ENCODE measurements at regions not wholly inside any gene's neighbourhood (a gene's known extent, or its start where the extent isn't known, plus 50 kb on each side); places are given as distances from the start of the nearest gene placed in this dataset.

DNA sequence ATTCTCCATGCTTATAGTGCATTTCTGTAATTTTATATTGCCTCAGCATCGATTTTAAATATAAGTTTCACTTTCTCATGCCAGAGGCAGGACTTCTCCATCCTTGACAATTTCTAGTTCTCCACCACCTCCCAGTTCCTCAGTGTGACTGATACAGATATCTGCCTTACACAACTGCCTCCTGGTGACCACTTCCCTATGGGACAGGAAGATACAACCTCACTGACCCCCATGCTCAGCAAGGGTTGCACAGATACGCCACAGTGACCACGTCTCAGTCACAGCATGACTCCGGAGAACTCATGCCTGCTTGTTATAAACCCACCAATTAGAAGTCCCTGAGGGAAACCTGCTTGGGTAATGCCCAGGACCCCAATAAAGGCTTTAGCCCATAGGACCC, 284.0 kb upstream of the MC4R start:
- 83 to 87% methylated on average over 3 of the region's 4 CpGs for WGBS, 2 experiments (ENCODE audit: insufficient coverage in 2 of 2)
- Histone ChIP-seq H3K4me1 (ENCODE audit: control insufficient read depth, insufficient read depth, low read length, poor library complexity, severe bottlenecking) (no peaks in the 10 kb centered on the region), H3K4me3 (ENCODE audit: extremely low read depth, insufficient read depth, low read length, poor library complexity, severe bottlenecking) (no peak overlapping the region), H3K27ac (ENCODE audit: low read depth, low read length, severe bottlenecking) (no peak overlapping the region), H3K36me3 (ENCODE audit: control insufficient read depth, insufficient read depth, low read length) (no peaks in the 10 kb centered on the region), H3K9me3 (ENCODE audit: control insufficient read depth, low read length) (no peaks in the 10 kb centered on the region)

DNA sequence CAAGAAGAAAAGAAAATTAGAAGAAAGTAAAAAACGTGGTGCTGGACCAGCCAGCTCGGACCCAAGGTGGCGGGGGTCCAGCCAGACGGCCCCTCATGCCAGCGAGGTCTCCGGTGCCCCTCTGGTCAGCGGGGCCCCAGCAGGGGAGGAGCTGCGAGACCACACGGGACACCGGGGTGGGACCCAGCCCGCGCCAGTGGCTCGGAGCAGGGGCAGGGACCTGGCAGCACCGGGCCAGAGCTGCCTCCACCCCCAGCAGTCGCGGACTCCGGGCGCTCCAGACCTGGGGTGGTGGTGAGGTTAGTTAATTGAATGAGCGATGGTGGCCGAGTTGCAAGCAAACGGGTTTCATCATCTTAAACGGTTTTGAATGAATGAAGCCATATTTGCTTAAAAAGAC, 289.9 kb upstream of the MC4R start:
- 94 to 95% methylated on average over 18 to 22 of the region's 22 CpGs for WGBS, 2 experiments (ENCODE audit: insufficient coverage in 2 of 2)
- Histone ChIP-seq H3K4me3 (ENCODE audit: extremely low read depth, insufficient read depth, low read length, poor library complexity, severe bottlenecking) (no peak overlapping the region), H3K4me1 (ENCODE audit: control insufficient read depth, insufficient read depth, low read length, poor library complexity, severe bottlenecking) (no peaks in the 10 kb centered on the region), H3K27ac (ENCODE audit: low read depth, low read length, severe bottlenecking) (no peak overlapping the region), H3K36me3 (ENCODE audit: control insufficient read depth, insufficient read depth, low read length) (no peaks in the 10 kb centered on the region), H3K9me3 (ENCODE audit: control insufficient read depth, low read length) (no peaks in the 10 kb centered on the region)

GRCh38 chr18:60663060-60663989, 290.8 kb upstream of the MC4R start:
- 90 to 95% methylated on average over 28 to 38 of the region's 38 CpGs for WGBS, 2 experiments (ENCODE audit: insufficient coverage in 2 of 2)
- H3K27ac ChIP-seq (ENCODE audit: low read depth, low read length, severe bottlenecking), result no peak overlapping the region

DNA sequence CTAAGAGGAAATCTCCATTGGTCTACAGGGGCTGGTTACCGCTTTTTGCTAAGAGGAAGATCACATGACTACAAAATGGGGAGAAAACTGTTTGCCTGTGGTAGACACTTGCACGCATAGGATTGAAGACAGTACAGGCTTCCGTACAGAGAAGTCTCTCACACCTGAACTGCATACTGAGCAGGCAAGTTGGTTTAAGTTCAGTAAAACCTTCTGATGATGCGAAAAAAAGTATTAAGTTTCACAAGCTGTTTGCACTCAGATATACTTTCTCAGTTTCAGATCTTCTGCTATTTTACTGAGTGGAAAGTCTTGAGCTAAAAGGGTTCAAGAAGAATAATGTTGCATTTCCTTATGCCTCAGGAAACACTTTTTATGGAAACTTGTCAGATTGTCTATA, 292.2 kb upstream of the MC4R start:
- no peaks in the 10 kb centered on the region for H3K9me3 ChIP-seq (ENCODE audit: control insufficient read depth, low read length)
- WGBS, 2 experiments (ENCODE audit: insufficient coverage in 2 of 2), result 93 to 100% methylated on average over 2 to 3 of the region's 4 CpGs

More at GRCh38 chr18:60663060-60663989, 290.8 kb upstream of the MC4R start:
- Histone ChIP-seq H3K9me3 (ENCODE audit: control insufficient read depth, low read length) (no peaks in the 10 kb centered on the region), H3K36me3 (ENCODE audit: control insufficient read depth, insufficient read depth, low read length) (no peaks in the 10 kb centered on the region), H3K4me3 (ENCODE audit: extremely low read depth, insufficient read depth, low read length, poor library complexity, severe bottlenecking) (no peak overlapping the region), H3K4me1 (ENCODE audit: control insufficient read depth, insufficient read depth, low read length, poor library complexity, severe bottlenecking) (no peaks in the 10 kb centered on the region)

DNA sequence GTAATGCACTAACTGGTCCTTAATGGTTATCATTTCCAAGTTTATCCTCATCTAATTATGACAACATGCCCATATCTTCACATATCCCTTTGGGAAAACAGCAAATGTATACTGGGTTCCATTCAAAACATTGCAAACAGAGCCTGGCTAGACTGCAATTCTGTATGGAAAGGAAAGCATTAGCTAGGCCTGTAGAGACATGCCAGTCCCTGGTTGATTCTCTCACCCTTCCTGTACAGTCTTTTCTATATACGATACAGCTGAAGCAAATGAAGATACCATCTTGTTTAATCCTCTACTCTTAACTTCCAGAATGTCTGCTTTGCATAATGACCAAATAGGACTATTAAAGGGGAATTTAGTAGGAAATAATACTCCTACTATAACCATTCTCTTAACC, 294.4 kb upstream of the MC4R start:
- Histone ChIP-seq H3K36me3 (ENCODE audit: control insufficient read depth, insufficient read depth, low read length) (no peaks in the 10 kb centered on the region), H3K4me1 (ENCODE audit: control insufficient read depth, insufficient read depth, low read length, poor library complexity, severe bottlenecking) (no peaks in the 10 kb centered on the region), H3K4me3 (ENCODE audit: extremely low read depth, insufficient read depth, low read length, poor library complexity, severe bottlenecking) (no peak overlapping the region), H3K9me3 (ENCODE audit: control insufficient read depth, low read length) (no peaks in the 10 kb centered on the region), H3K27ac (ENCODE audit: low read depth, low read length, severe bottlenecking) (no peak overlapping the region)
- WGBS, 2 experiments (ENCODE audit: insufficient coverage in 2 of 2), result 83% methylated on average over 1 of the region's 1 CpG; no CpG with 5 or more reads in 1 of the 2 experiments

More for the DNA sequence above, 292.2 kb upstream of the MC4R start:
- H3K27ac ChIP-seq (ENCODE audit: low read depth, low read length, severe bottlenecking), result no peak overlapping the region
- H3K4me3 ChIP-seq (ENCODE audit: extremely low read depth, insufficient read depth, low read length, poor library complexity, severe bottlenecking), result no peak overlapping the region
- H3K36me3 ChIP-seq (ENCODE audit: control insufficient read depth, insufficient read depth, low read length), result no peaks in the 10 kb centered on the region
- no peaks in the 10 kb centered on the region for H3K4me1 ChIP-seq (ENCODE audit: control insufficient read depth, insufficient read depth, low read length, poor library complexity, severe bottlenecking)

- WGBS, 2 experiments (ENCODE audit: insufficient coverage in 2 of 2), result 94 to 97% methylated on average over 4 of the region's 4 CpGs
These were observed 296.0 kb upstream of the MC4R start for GRCh38 chr18:60668583-60668982.

GRCh38 chr18:60669938-60670337, 297.4 kb upstream of the MC4R start:
- Histone ChIP-seq H3K4me1 (ENCODE audit: control insufficient read depth, insufficient read depth, low read length, poor library complexity, severe bottlenecking) (no peaks in the 10 kb centered on the region), H3K9me3 (ENCODE audit: control insufficient read depth, low read length) (no peaks in the 10 kb centered on the region), H3K27ac (ENCODE audit: low read depth, low read length, severe bottlenecking) (no peak overlapping the region), H3K36me3 (ENCODE audit: control insufficient read depth, insufficient read depth, low read length) (no peaks in the 10 kb centered on the region), H3K4me3 (ENCODE audit: extremely low read depth, insufficient read depth, low read length, poor library complexity, severe bottlenecking) (no peak overlapping the region)

More at GRCh38 chr18:60668583-60668982, 296.0 kb upstream of the MC4R start:
- H3K4me3 ChIP-seq (ENCODE audit: extremely low read depth, insufficient read depth, low read length, poor library complexity, severe bottlenecking), result no peak overlapping the region
- no peak overlapping the region for H3K27ac ChIP-seq (ENCODE audit: low read depth, low read length, severe bottlenecking)
- no peaks in the 10 kb centered on the region for H3K36me3 ChIP-seq (ENCODE audit: control insufficient read depth, insufficient read depth, low read length)
- H3K9me3 ChIP-seq (ENCODE audit: control insufficient read depth, low read length), result no peaks in the 10 kb centered on the region
- H3K4me1 ChIP-seq (ENCODE audit: control insufficient read depth, insufficient read depth, low read length, poor library complexity, severe bottlenecking), result no peaks in the 10 kb centered on the region

DNA sequence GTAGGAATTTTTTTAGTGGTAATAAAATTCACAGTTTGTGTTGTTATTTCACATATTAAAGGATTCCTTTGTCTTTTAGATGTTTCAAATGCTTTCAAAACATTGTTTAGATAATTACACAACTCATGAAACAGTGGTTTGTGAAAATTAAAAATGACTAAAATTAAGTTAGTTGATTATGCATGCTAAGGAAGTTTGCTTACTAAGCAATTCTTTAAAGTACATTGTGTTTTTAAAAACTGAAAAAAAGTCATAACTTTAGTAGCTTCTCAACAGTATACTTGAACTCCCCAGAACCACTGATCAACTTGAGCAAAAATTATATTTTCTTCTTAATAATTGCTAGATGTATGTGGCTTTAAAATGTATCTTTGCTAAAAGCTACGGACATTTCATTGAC, 298.4 kb upstream of the MC4R start:
- Histone ChIP-seq H3K4me1 (ENCODE audit: control insufficient read depth, insufficient read depth, low read length, poor library complexity, severe bottlenecking) (no peaks in the 10 kb centered on the region), H3K36me3 (ENCODE audit: control insufficient read depth, insufficient read depth, low read length) (no peaks in the 10 kb centered on the region), H3K9me3 (ENCODE audit: control insufficient read depth, low read length) (no peaks in the 10 kb centered on the region), H3K4me3 (ENCODE audit: extremely low read depth, insufficient read depth, low read length, poor library complexity, severe bottlenecking) (no peak overlapping the region), H3K27ac (ENCODE audit: low read depth, low read length, severe bottlenecking) (no peak overlapping the region)
- whole genome bisulfite sequencing, 2 experiments (ENCODE audit: insufficient coverage in 2 of 2), result no CpG with 5 or more reads among the region's 1 CpG

GRCh38 chr18:60675126-60675525, 302.6 kb upstream of the MC4R start:
- WGBS, 2 experiments (ENCODE audit: insufficient coverage in 2 of 2), result 80% methylated on average over 1 of the region's 4 CpGs; no CpG with 5 or more reads in 1 of the 2 experiments
- Histone ChIP-seq H3K36me3 (ENCODE audit: control insufficient read depth, insufficient read depth, low read length) (no peaks in the 10 kb centered on the region), H3K4me3 (ENCODE audit: extremely low read depth, insufficient read depth, low read length, poor library complexity, severe bottlenecking) (no peak overlapping the region), H3K4me1 (ENCODE audit: control insufficient read depth, insufficient read depth, low read length, poor library complexity, severe bottlenecking) (no peaks in the 10 kb centered on the region), H3K9me3 (ENCODE audit: control insufficient read depth, low read length) (no peaks in the 10 kb centered on the region), H3K27ac (ENCODE audit: low read depth, low read length, severe bottlenecking) (no peak overlapping the region)

DNA sequence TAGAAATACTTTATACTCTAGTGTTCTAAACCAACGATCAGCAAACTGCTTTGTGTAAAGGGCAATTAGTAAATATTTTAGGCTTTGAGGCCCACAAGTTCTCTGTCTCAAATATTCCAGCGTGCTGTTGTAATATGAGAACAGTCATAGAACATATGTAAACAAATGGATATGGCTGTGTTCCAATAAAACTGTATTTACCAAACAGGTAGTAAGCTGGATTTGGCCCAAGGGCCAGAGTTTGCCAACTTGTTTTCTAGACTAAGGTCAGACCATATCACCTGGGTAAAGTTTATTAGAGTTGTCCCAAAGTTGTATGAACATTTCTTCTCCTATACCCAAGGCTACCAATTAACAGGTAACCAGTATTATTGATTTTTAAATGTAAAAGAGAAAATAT, 303.2 kb upstream of the MC4R start:
- H3K27ac ChIP-seq (ENCODE audit: low read depth, low read length, severe bottlenecking), result no peak overlapping the region
- H3K4me1 ChIP-seq (ENCODE audit: control insufficient read depth, insufficient read depth, low read length, poor library complexity, severe bottlenecking), result no peaks in the 10 kb centered on the region
- H3K4me3 ChIP-seq (ENCODE audit: extremely low read depth, insufficient read depth, low read length, poor library complexity, severe bottlenecking), result no peak overlapping the region
- no peaks in the 10 kb centered on the region for H3K36me3 ChIP-seq (ENCODE audit: control insufficient read depth, insufficient read depth, low read length)
- WGBS, 2 experiments (ENCODE audit: insufficient coverage in 2 of 2), result 83% methylated on average over 1 of the region's 2 CpGs; no CpG with 5 or more reads in 1 of the 2 experiments
- H3K9me3 ChIP-seq (ENCODE audit: control insufficient read depth, low read length), result no peaks in the 10 kb centered on the region

- Histone ChIP-seq H3K36me3 (ENCODE audit: control insufficient read depth, insufficient read depth, low read length) (no peaks in the 10 kb centered on the region), H3K4me3 (ENCODE audit: extremely low read depth, insufficient read depth, low read length, poor library complexity, severe bottlenecking) (no peak overlapping the region), H3K27ac (ENCODE audit: low read depth, low read length, severe bottlenecking) (no peak overlapping the region), H3K9me3 (ENCODE audit: control insufficient read depth, low read length) (no peaks in the 10 kb centered on the region), H3K4me1 (ENCODE audit: control insufficient read depth, insufficient read depth, low read length, poor library complexity, severe bottlenecking) (no peaks in the 10 kb centered on the region)
- 0 to 64% methylated on average over 1 to 3 of the region's 4 CpGs for WGBS, 2 experiments (ENCODE audit: insufficient coverage in 2 of 2)
These were observed 304.2 kb upstream of the MC4R start for GRCh38 chr18:60676815-60677214.
